H1 (cell line): ENCODE measurements at regions not wholly inside any gene's neighbourhood (a gene's known extent, or its start where the extent isn't known, plus 50 kb on each side); places are given as distances from the start of the nearest gene placed in this dataset.

Source experiments
- ASH2L ChIP-seq: fragments of 200-600, 300-600 bp; sonication (generic); IDR thresholded peaks from one replicate; pipeline ENCODE4 v1.7.1; 2017; ENCODE audit warnings: low read length
- CREB1 ChIP-seq: IDR thresholded peaks from 2 replicates; pipeline ENCODE4 v1.6.1; 2012; ENCODE audit warnings: inconsistent platforms
- RNF2 ChIP-seq: fragments of 200-900, 300-1000 bp; sonication (generic); IDR thresholded peaks from 2 replicates; pipeline ENCODE4 v1.7.1; 2016; ENCODE audit warnings: borderline replicate concordance, low read depth, mild to moderate bottlenecking, antibody characterized with exemption, low read length; ENCODE audit not compliant: poor library complexity, severe bottlenecking; ENCODE audit errors: missing control alignments
- RXRA ChIP-seq: IDR thresholded peaks from 2 replicates; pipeline ENCODE4 v1.6.1; 2011; ENCODE audit warnings: low read depth, mild to moderate bottlenecking, low read length, moderate library complexity; ENCODE audit not compliant: insufficient read depth
- ZNF274 ChIP-seq: IDR thresholded peaks from 2 replicates; pipeline ENCODE4 v1.7.0; 2012; ENCODE audit warnings: low read length, borderline replicate concordance; ENCODE audit errors: extremely low read depth
- TF ChIP-seq, protein P1 (sequence below): IDR thresholded peaks from 2 replicates; pipeline ENCODE4 v1.6.1; 2012; ENCODE audit warnings: low read length, inconsistent platforms
- TF ChIP-seq, protein P2 (sequence below): IDR thresholded peaks from 2 replicates; pipeline ENCODE4 v1.6.1; 2012; ENCODE audit warnings: inconsistent platforms

DNA sequence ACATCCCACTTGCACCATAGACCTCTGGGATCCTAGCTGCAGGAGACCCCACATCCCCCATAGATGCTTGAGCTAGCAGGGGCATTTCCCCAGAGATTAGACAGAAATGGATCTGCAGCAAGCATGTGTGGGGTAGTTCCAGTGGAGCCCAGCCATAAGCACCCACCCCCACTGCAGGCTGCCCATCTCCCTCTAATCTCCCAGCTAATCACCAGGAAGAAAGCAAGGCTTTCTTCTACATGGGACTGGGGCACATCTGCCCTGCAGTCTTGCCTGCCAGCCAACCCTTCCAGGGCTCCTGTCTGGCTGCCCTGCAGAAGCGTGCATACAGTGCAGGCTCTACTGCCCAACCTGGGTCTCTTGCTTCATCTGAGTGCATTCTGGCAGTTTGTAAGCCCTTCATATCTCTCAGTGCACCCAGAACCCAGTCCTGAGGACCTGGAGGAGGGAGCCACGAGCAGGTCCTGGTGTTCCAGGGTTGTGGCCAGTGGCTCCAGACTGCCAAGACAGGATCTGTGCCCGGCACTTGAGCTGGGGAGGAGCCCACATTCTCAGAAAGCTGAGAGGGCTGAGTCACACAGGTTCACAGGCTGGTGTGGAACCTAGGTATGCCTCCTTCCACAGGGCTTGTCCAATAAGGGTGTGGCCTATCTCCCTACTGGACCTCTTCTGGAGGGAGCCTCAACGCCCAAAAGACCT, 49.9 kb upstream of the IGSF11 start (continued):
- TF ChIP-seq, protein P1, sequence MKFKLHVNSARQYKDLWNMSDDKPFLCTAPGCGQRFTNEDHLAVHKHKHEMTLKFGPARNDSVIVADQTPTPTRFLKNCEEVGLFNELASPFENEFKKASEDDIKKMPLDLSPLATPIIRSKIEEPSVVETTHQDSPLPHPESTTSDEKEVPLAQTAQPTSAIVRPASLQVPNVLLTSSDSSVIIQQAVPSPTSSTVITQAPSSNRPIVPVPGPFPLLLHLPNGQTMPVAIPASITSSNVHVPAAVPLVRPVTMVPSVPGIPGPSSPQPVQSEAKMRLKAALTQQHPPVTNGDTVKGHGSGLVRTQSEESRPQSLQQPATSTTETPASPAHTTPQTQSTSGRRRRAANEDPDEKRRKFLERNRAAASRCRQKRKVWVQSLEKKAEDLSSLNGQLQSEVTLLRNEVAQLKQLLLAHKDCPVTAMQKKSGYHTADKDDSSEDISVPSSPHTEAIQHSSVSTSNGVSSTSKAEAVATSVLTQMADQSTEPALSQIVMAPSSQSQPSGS, result no peak
- TF ChIP-seq ASH2L (no peak), CREB1 (no peak), RXRA (no peak), RNF2 (no peak), ZNF274 (no peak)
- TF ChIP-seq, protein P2, sequence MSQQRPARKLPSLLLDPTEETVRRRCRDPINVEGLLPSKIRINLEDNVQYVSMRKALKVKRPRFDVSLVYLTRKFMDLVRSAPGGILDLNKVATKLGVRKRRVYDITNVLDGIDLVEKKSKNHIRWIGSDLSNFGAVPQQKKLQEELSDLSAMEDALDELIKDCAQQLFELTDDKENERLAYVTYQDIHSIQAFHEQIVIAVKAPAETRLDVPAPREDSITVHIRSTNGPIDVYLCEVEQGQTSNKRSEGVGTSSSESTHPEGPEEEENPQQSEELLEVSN, result no peak
